ENCODE measurements at regions not wholly inside any gene's neighbourhood (a gene's known extent, or its start where the extent isn't known, plus 50 kb on each side); places are given as distances from the start of the nearest gene placed in this dataset.
"Not testable (repeated sequence)": the region's sequence is repeated elsewhere in the genome, so short reads cannot be mapped to it uniquely, and the experiment has no call there.

DNA sequence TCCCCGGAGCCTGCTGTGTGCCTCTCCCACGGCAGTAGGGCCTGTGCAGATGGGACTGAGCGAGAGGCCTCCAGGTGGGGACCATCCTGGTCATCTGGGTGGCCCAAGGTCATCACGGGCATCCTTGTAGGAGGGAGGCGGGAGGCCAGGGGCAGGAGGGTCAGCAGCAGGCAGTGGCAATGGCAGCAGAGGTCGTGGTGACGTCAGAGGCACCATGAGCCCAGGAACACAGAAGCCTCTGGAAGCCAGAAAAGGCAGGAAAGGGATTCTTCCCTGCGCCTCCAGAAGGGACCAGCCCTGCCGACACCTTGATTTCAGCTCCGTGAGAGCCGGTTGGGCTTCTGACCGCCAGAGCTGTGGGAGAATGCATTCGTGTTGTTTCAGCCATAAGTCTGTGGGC is 190.3 kb downstream of the BANP start:
- TF ChIP-seq EP300 (IDR thresholded peaks at IDR 0.05) (no peak), POLR2A (IDR thresholded peaks at IDR 0.05) (no peak), CTCF (IDR thresholded peaks at IDR 0.05) (no peak)
- WGBS, 2 donors, result 76 to 80% methylated on average over 8 to 11 of the region's 13 CpGs
- H3K9me3 ChIP-seq, result peaks cover 0 to 19% (median 0%) of the 10 kb centered on the region in 4 donors
- no peaks in the 10 kb centered on the region for H3K4me1 ChIP-seq
- H3K27ac ChIP-seq, result no peak overlapping the region
- H3K36me3 ChIP-seq, result no peaks in the 10 kb centered on the region
- H3K4me3 ChIP-seq, result no peak overlapping the region
- H3K27me3 ChIP-seq, result peaks cover 0 to 3% of the 10 kb centered on the region in 2 donors
- no peak for DNase-seq (ENCODE audit: low spot score in 2 of 2)

- 92 to 95% methylated on average over 13 to 14 of the region's 23 CpGs for whole genome bisulfite sequencing, 2 donors
- H3K4me1 ChIP-seq; H3K36me3 ChIP-seq; DNase-seq (ENCODE audit: low spot score in 2 of 2); H3K4me3 ChIP-seq; H3K27ac ChIP-seq; H3K27me3 ChIP-seq: not testable (repeated sequence)
- H3K9me3 ChIP-seq, result peaks cover 0 to 19% (median 0%) of the 10 kb centered on the region in 4 donors
Measured at GRCh38 chr16:88142056-88142935, 191.1 kb downstream of the BANP start.

GRCh38 chr16:88143122-88144027 is 192.1 kb downstream of the BANP start:
- not testable (repeated sequence) for DNase-seq (ENCODE audit: low spot score in 2 of 2); H3K4me3 ChIP-seq

GRCh38 chr16:88144028-88144511 is 192.8 kb downstream of the BANP start:
- TF ChIP-seq POLR2A (IDR thresholded peaks at IDR 0.05) (no peak), EP300 (IDR thresholded peaks at IDR 0.05) (no peak), CTCF (IDR thresholded peaks at IDR 0.05) (no peak)
- WGBS, 2 donors, result 41 to 50% methylated on average over 16 to 21 of the region's 21 CpGs
- Histone ChIP-seq H3K4me1 (no peaks in the 10 kb centered on the region), H3K36me3 (no peaks in the 10 kb centered on the region), H3K4me3 (no peak overlapping the region), H3K27ac (no peak overlapping the region), H3K9me3 (peaks cover 0 to 8% (median 0%) of the 10 kb centered on the region in 4 donors), H3K27me3 (peaks cover 0 to 3% of the 10 kb centered on the region in 2 donors)
- no peak for DNase-seq (ENCODE audit: low spot score in 2 of 2)

More at GRCh38 chr16:88143122-88144027, 192.1 kb downstream of the BANP start:
- H3K36me3 ChIP-seq, H3K4me1 ChIP-seq, H3K27ac ChIP-seq, H3K27me3 ChIP-seq: not testable (repeated sequence)
- 63 to 73% methylated on average over 17 to 30 of the region's 39 CpGs for WGBS, 2 donors
- H3K9me3 ChIP-seq, result peaks cover 0 to 15% (median 0%) of the 10 kb centered on the region in 4 donors

DNA sequence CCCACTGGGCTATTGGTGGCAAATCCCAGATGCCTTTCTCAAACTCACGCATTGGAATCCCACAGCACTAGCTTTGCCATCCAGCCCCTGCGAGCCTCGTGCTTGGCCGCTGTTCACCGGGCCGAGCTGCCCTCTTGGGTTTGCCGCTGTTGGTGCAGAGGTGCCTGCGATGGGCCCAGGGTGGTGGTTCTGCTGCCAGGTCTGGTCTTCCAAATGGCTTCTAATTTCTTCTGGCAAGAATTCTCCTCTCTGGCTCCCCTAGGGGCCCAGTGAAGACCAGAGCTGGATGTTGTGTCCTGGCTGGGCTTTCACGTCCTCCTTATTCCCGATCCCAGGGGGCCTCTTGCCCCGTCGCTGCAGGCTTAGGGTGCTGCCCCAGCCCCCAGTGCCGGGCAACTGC is 194.1 kb downstream of the BANP start:
- not testable (repeated sequence) for H3K27me3 ChIP-seq; H3K9me3 ChIP-seq; H3K4me3 ChIP-seq; H3K36me3 ChIP-seq; DNase-seq (ENCODE audit: low spot score in 2 of 2); H3K4me1 ChIP-seq; H3K27ac ChIP-seq
- 72 to 78% methylated on average over 5 to 6 of the region's 13 CpGs for WGBS, 2 donors

GRCh38 chr16:88145824-88146405 is 194.7 kb downstream of the BANP start:
- H3K36me3 ChIP-seq, result not testable (repeated sequence)

GRCh38 chr16:88148078-88148477 is 196.8 kb downstream of the BANP start:
- H3K27me3 ChIP-seq; H3K4me1 ChIP-seq; DNase-seq (ENCODE audit: low spot score in 2 of 2); H3K27ac ChIP-seq; H3K9me3 ChIP-seq; H3K4me3 ChIP-seq; H3K36me3 ChIP-seq: not testable (repeated sequence)
- WGBS, 2 donors, result 94 to 96% methylated on average over 16 of the region's 16 CpGs

More at GRCh38 chr16:88145824-88146405, 194.7 kb downstream of the BANP start:
- not testable (repeated sequence) for H3K27ac ChIP-seq; H3K9me3 ChIP-seq; H3K27me3 ChIP-seq; DNase-seq (ENCODE audit: low spot score in 2 of 2); H3K4me1 ChIP-seq; H3K4me3 ChIP-seq
- WGBS, 2 donors, result 75 to 82% methylated on average over 11 to 15 of the region's 21 CpGs

DNA sequence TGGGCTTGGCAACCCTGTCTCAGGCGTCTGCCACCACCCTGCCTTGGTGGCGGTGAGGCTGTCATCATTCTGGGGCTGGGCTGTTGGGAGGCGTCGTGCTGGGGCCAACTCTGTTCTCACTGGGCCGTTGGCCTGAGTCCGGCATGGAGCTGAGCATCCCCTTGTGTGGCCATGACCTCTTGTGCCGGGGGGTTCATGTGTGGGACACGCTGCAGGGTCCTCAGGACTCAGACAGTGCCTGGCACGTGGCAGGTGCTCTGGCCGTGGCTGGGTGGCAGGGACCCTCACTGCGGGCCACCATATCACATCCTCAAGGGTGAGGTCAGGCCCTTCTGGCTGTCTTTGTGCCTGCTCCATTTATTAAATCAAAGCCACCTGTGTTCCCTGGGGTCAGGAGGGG is 197.4 kb downstream of the BANP start:
- WGBS, 2 donors, result 80 to 81% methylated on average over 8 to 9 of the region's 11 CpGs
- not testable (repeated sequence) for H3K4me1 ChIP-seq; H3K27me3 ChIP-seq; DNase-seq (ENCODE audit: low spot score in 2 of 2); H3K4me3 ChIP-seq; H3K9me3 ChIP-seq; H3K27ac ChIP-seq; H3K36me3 ChIP-seq

GRCh38 chr16:88149158-88149603 is 197.9 kb downstream of the BANP start:
- 87 to 88% methylated on average over 11 to 14 of the region's 14 CpGs for WGBS, 2 donors
- DNase-seq (ENCODE audit: low spot score in 2 of 2); H3K4me3 ChIP-seq; H3K27me3 ChIP-seq; H3K4me1 ChIP-seq; H3K36me3 ChIP-seq; H3K9me3 ChIP-seq; H3K27ac ChIP-seq: not testable (repeated sequence)

DNA sequence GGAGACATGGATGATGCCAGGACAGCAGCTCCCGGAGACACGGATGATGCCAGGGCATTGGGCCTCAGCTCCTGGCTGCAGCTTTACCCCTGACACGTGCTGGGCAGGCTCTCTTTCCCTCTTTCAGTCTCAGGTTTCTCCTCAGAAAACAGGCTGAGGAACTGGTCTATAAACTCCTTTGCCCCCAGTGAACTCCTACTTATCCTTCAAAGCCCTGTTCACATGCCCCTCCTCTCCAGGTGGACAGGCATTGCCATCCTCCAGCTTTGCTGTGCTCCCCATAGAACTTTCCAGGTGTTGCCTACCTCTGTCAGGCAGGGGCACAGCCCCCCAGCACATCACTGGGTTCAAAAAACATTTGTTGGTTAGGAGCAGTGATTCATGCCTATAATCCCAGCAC is 198.4 kb downstream of the BANP start:
- H3K36me3 ChIP-seq; H3K27ac ChIP-seq; H3K4me3 ChIP-seq; H3K9me3 ChIP-seq; H3K4me1 ChIP-seq; DNase-seq (ENCODE audit: low spot score in 2 of 2); H3K27me3 ChIP-seq: not testable (repeated sequence)
- 73 to 93% methylated on average over 1 to 3 of the region's 3 CpGs for WGBS, 2 donors
